A673 (cell line): ENCODE measurements at regions not wholly inside any gene's neighbourhood (a gene's known extent, or its start where the extent isn't known, plus 50 kb on each side); places are given as distances from the start of the nearest gene placed in this dataset.

Experiments used
- BruUV-seq: library from RNA; stranded (reverse); fragments of 400-500 nt; replicated peaks from 2 replicates; lab custom pipeline; 2021; lab: Mats Ljungman, UMichigan
- CTCF ChIA-PET: fragments of 300-600 bp; sonication (Branson Sonifier 250); formaldehyde crosslinking; loops from one replicate; lab custom pipeline; 2022; ENCODE audit warnings: antibody characterized with exemption; lab: Charles Lee
- POLR2A ChIA-PET: fragments of 300-600 bp; sonication (Branson Sonifier 250); formaldehyde crosslinking; loops from one replicate; lab custom pipeline; 2022; ENCODE audit warnings: antibody characterized with exemption; ENCODE audit not compliant: low non-redundant PET; lab: Charles Lee
- DNase-seq: peaks from one replicate; pipeline ENCODE4 v3.0.0-alpha.2; 2015; ENCODE audit warnings: low spot score
- H3K27ac ChIP-seq: fragments of 200-600 bp; sonication (generic); 2 replicates; pipeline ENCODE4 v1.5.1; 2016; ENCODE audit warnings: mixed run types, low read depth, mild to moderate bottlenecking, mixed read lengths, antibody characterized with exemption, low read length; ENCODE audit not compliant: poor library complexity, severe bottlenecking
- H3K27me3 ChIP-seq: fragments of 200-600 bp; sonication (generic); replicated peaks from 2 replicates; pipeline ENCODE4 v1.6.1; 2017; ENCODE audit warnings: mixed run types, low read depth, mild to moderate bottlenecking, mixed read lengths, antibody characterized with exemption, low read length; ENCODE audit not compliant: insufficient read depth, poor library complexity
- H3K36me3 ChIP-seq: fragments of 200-600 bp; sonication (generic); 2 replicates; pipeline ENCODE4 v1.6.1; 2016; ENCODE audit warnings: mixed run types, mild to moderate bottlenecking, mixed read lengths, antibody characterized with exemption, low read length; ENCODE audit not compliant: insufficient read depth, poor library complexity, severe bottlenecking
- H3K4me1 ChIP-seq: fragments of 200-600 bp; sonication (generic); 2 replicates; pipeline ENCODE4 v1.6.1; 2017; ENCODE audit warnings: mixed run types, mild to moderate bottlenecking, mixed read lengths, antibody characterized with exemption, low read length; ENCODE audit not compliant: insufficient read depth, poor library complexity, severe bottlenecking
- H3K4me3 ChIP-seq: fragments of 200-600 bp; sonication (generic); 2 replicates; pipeline ENCODE4 v1.5.1; 2016; ENCODE audit warnings: low read depth, mixed run types, mild to moderate bottlenecking, mixed read lengths, low read length; ENCODE audit not compliant: poor library complexity, severe bottlenecking
- H3K9me3 ChIP-seq: fragments of 200-600 bp; sonication (generic); 2 replicates; pipeline ENCODE4 v1.6.1; 2016; ENCODE audit warnings: mixed run types, low read depth, mild to moderate bottlenecking, mixed read lengths, antibody characterized with exemption, low read length; ENCODE audit not compliant: poor library complexity, severe bottlenecking
- EZH2 ChIP-seq: fragments of 200-600 bp; sonication (generic); IDR thresholded peaks from 2 replicates; pipeline ENCODE4 v1.6.1; 2017; ENCODE audit warnings: borderline replicate concordance, low read depth, mild to moderate bottlenecking, mixed read lengths, antibody characterized with exemption, low read length; ENCODE audit not compliant: poor library complexity, severe bottlenecking
- intact Hi-C: fragments of 100-400 bp; cut with micrococcal nuclease; formaldehyde crosslinking; loops from one replicate; pipeline ENCODE4 v1.10.0; 2022; ENCODE audit not compliant: unreplicated experiment
- TF ChIP-seq, protein P1 (sequence below): fragments of 300-800, 200-600 bp; sonication (generic); conservative IDR thresholded peaks from 2 replicates; pipeline ENCODE4 v1.5.1; 2017; ENCODE audit warnings: low read depth, mild to moderate bottlenecking, antibody characterized with exemption, low read length, moderate library complexity, mixed read lengths

- intact Hi-C loops, result no loop called here
- BruUV-seq, result no TSS peak
- TF ChIP-seq EZH2, result no peak
- TF ChIP-seq, protein P1, sequence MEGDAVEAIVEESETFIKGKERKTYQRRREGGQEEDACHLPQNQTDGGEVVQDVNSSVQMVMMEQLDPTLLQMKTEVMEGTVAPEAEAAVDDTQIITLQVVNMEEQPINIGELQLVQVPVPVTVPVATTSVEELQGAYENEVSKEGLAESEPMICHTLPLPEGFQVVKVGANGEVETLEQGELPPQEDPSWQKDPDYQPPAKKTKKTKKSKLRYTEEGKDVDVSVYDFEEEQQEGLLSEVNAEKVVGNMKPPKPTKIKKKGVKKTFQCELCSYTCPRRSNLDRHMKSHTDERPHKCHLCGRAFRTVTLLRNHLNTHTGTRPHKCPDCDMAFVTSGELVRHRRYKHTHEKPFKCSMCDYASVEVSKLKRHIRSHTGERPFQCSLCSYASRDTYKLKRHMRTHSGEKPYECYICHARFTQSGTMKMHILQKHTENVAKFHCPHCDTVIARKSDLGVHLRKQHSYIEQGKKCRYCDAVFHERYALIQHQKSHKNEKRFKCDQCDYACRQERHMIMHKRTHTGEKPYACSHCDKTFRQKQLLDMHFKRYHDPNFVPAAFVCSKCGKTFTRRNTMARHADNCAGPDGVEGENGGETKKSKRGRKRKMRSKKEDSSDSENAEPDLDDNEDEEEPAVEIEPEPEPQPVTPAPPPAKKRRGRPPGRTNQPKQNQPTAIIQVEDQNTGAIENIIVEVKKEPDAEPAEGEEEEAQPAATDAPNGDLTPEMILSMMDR, result no peak
- Histone ChIP-seq H3K36me3 (no peaks in the 10 kb centered on the region), H3K9me3 (no peaks in the 10 kb centered on the region), H3K4me3 (no peak overlapping the region), H3K4me1 (no peaks in the 10 kb centered on the region), H3K27ac (no peak overlapping the region), H3K27me3 (peaks cover 40% of the 10 kb centered on the region)
- POLR2A ChIA-PET, result no interaction called here
- CTCF ChIA-PET, result no interaction called here
- no peak for DNase-seq
Observed at GRCh38 chr15:34700891-34701427, 53.8 kb downstream of the GJD2 start.

GRCh38 chr15:34699968-34700640 is 54.7 kb downstream of the GJD2 start:
- no peak overlapping the region for H3K27ac ChIP-seq
- CTCF ChIA-PET, result no interaction called here

GRCh38 chr15:34696506-34696905 is 58.3 kb downstream of the GJD2 start:
- POLR2A ChIA-PET, result no interaction called here
- Histone ChIP-seq H3K27ac (no peak overlapping the region), H3K4me3 (no peak overlapping the region), H3K4me1 (no peaks in the 10 kb centered on the region), H3K36me3 (no peaks in the 10 kb centered on the region), H3K9me3 (no peaks in the 10 kb centered on the region), H3K27me3 (no peaks in the 10 kb centered on the region)
- no peak for DNase-seq
- TF ChIP-seq, protein P1, result no peak
- no peak for TF ChIP-seq EZH2
- intact Hi-C loops, result no loop called here
- BruUV-seq, result no TSS peak
- CTCF ChIA-PET, result no interaction called here

More at GRCh38 chr15:34699968-34700640, 54.7 kb downstream of the GJD2 start:
- Histone ChIP-seq H3K4me3 (no peak overlapping the region), H3K9me3 (no peaks in the 10 kb centered on the region), H3K36me3 (no peaks in the 10 kb centered on the region), H3K4me1 (no peaks in the 10 kb centered on the region), H3K27me3 (peaks cover 32% of the 10 kb centered on the region)
- POLR2A ChIA-PET, result no interaction called here
- BruUV-seq, result no TSS peak
- TF ChIP-seq EZH2, result no peak
- TF ChIP-seq, protein P1, result no peak
- intact Hi-C loops, result no loop called here
- no peak for DNase-seq
